Mesothelial cell of epicardium (in vitro differentiated cells): ENCODE measurements at regions not wholly inside any gene's neighbourhood (a gene's known extent, or its start where the extent isn't known, plus 50 kb on each side); places are given as distances from the start of the nearest gene placed in this dataset.

Source experiments
- DNase-seq, 2 experiments: peaks; one replicate each; pipeline ENCODE4 v3.0.0; 2021; ENCODE audit warnings: low spot score in 2 of 2; ENCODE audit not compliant: unreplicated experiment in 2 of 2
- H3K27ac Mint-ChIP-seq: 2 replicates; pipeline ENCODE4 v1.8.0; 2021; ENCODE audit warnings: mixed read lengths
- H3K27me3 Mint-ChIP-seq: 2 replicates; pipeline ENCODE4 v1.8.0; 2021; ENCODE audit warnings: low read depth, mixed read lengths
- H3K36me3 Mint-ChIP-seq: 2 replicates; pipeline ENCODE4 v1.8.0; 2021; ENCODE audit warnings: mixed read lengths
- H3K4me1 Mint-ChIP-seq: 2 replicates; pipeline ENCODE4 v1.8.0; 2021; ENCODE audit warnings: mixed read lengths
- H3K4me3 Mint-ChIP-seq: 2 replicates; pipeline ENCODE4 v1.8.0; 2021; ENCODE audit warnings: mild to moderate bottlenecking, moderate library complexity, mixed read lengths
- H3K9me3 Mint-ChIP-seq: 2 replicates; pipeline ENCODE4 v1.8.0; 2021; ENCODE audit warnings: mixed read lengths
- CTCF ChIP-seq: fragments of 200-600 bp; sonication (generic); IDR thresholded peaks from one replicate; pipeline ENCODE4 v1.5.0; 2021; ENCODE audit warnings: antibody characterized with exemption; ENCODE audit not compliant: unreplicated experiment

- no peak for DNase-seq
- Mint-ChIP-seq H3K4me3 (no peak overlapping the region), H3K27ac (no peak overlapping the region), H3K36me3 (no peaks in the 10 kb centered on the region), H3K27me3 (no peaks in the 10 kb centered on the region), H3K4me1 (no peaks in the 10 kb centered on the region), H3K9me3 (peaks cover 7% of the 10 kb centered on the region)
- no peak for TF ChIP-seq CTCF
Measured at GRCh38 chr13:33508060-33508459, 222.5 kb upstream of the STARD13 start.

- DNase-seq = no peak
- Mint-ChIP-seq H3K27me3 (no peaks in the 10 kb centered on the region), H3K36me3 (no peaks in the 10 kb centered on the region), H3K27ac (no peak overlapping the region), H3K4me3 (no peak overlapping the region), H3K9me3 (peaks cover 7% of the 10 kb centered on the region), H3K4me1 (no peaks in the 10 kb centered on the region)
- TF ChIP-seq CTCF = no peak
Measured at GRCh38 chr13:33509642-33510229, 224.2 kb upstream of the STARD13 start.

GRCh38 chr13:33510350-33510970 lies 224.9 kb upstream of the STARD13 start:
- TF ChIP-seq CTCF = no peak
- Mint-ChIP-seq H3K4me3 (no peak overlapping the region), H3K27ac (no peak overlapping the region), H3K4me1 (no peaks in the 10 kb centered on the region), H3K9me3 (peaks cover 7% of the 10 kb centered on the region), H3K27me3 (no peaks in the 10 kb centered on the region), H3K36me3 (no peaks in the 10 kb centered on the region)
- DNase-seq = no peak

- no peaks in the 10 kb centered on the region for H3K36me3 Mint-ChIP-seq
- DNase-seq = no peak
- no peak overlapping the region for H3K4me3 Mint-ChIP-seq
- no peaks in the 10 kb centered on the region for H3K4me1 Mint-ChIP-seq
- H3K9me3 Mint-ChIP-seq = no peaks in the 10 kb centered on the region
- no peak overlapping the region for H3K27ac Mint-ChIP-seq
- no peaks in the 10 kb centered on the region for H3K27me3 Mint-ChIP-seq
- no peak for TF ChIP-seq CTCF
Measured at GRCh38 chr13:33512880-33513554, 227.5 kb upstream of the STARD13 start.

GRCh38 chr13:33514362-33514761 lies 228.8 kb upstream of the STARD13 start:
- Mint-ChIP-seq H3K27ac (no peak overlapping the region), H3K9me3 (no peaks in the 10 kb centered on the region), H3K4me1 (no peaks in the 10 kb centered on the region), H3K36me3 (no peaks in the 10 kb centered on the region), H3K27me3 (no peaks in the 10 kb centered on the region), H3K4me3 (no peak overlapping the region)
- TF ChIP-seq CTCF = no peak
- no peak for DNase-seq
